ENCODE measurements at regions not wholly inside any gene's neighbourhood (a gene's known extent, or its start where the extent isn't known, plus 50 kb on each side); places are given as distances from the start of the nearest gene placed in this dataset.

DNA sequence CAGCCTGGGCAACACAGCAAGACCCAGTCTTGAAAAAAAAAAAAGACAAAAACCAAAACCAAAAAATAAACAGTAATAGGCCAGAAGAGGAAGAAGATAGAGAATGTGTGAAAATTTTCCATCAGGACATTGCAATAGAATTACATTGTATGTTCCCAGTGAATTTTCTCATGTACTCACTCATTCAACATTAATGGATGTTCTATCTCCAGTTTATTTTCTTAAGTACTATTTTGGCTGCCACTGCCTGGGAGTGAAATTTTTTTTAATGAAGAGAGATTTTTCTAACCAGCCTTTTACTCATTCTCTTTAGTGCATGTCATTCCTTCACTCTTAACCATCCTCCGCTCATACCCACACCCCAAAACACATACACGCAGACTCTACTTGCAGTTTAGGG, 282.8 kb downstream of the ALDH8A1 start:
- Histone ChIP-seq H3K27me3 (no peaks in the 10 kb centered on the region), H3K9me3 (no peaks in the 10 kb centered on the region), H3K4me3 (no peak overlapping the region), H3K4me1 (no peaks in the 10 kb centered on the region), H3K27ac (no peak overlapping the region), H3K36me3 (no peaks in the 10 kb centered on the region)
- TF ChIP-seq POLR2A (IDR thresholded peaks at IDR 0.05): no peak
- TF ChIP-seq, protein P1, sequence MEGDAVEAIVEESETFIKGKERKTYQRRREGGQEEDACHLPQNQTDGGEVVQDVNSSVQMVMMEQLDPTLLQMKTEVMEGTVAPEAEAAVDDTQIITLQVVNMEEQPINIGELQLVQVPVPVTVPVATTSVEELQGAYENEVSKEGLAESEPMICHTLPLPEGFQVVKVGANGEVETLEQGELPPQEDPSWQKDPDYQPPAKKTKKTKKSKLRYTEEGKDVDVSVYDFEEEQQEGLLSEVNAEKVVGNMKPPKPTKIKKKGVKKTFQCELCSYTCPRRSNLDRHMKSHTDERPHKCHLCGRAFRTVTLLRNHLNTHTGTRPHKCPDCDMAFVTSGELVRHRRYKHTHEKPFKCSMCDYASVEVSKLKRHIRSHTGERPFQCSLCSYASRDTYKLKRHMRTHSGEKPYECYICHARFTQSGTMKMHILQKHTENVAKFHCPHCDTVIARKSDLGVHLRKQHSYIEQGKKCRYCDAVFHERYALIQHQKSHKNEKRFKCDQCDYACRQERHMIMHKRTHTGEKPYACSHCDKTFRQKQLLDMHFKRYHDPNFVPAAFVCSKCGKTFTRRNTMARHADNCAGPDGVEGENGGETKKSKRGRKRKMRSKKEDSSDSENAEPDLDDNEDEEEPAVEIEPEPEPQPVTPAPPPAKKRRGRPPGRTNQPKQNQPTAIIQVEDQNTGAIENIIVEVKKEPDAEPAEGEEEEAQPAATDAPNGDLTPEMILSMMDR (IDR thresholded peaks at IDR 0.05): no peak
- no peak for DNase-seq
- intact Hi-C loops (cut with DNase I; ENCODE audit: low total_unique reads): no loop called here

DNA sequence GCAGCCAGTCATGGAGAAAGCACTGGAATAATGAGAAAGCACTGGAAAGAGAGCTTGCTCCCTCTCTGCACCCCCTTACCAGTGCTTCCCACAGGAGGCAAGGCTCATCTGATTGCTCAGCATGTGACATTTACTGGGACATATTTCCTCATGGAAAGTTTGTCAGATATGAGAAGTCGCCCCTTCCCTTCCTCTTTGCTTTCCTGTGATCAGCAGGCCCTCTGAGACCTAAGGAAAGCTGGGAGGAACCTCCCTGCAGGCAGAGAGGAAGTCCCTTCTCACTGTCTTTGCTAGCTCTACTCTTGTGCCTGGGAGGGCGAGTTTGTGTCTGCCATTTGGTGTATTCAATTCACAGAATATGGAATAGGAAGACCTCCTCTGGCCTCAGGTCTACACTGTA, 283.8 kb downstream of the ALDH8A1 start:
- Histone ChIP-seq H3K4me3 (no peak overlapping the region), H3K4me1 (no peaks in the 10 kb centered on the region), H3K27ac (no peak overlapping the region), H3K36me3 (no peaks in the 10 kb centered on the region), H3K9me3 (no peaks in the 10 kb centered on the region), H3K27me3 (no peaks in the 10 kb centered on the region)
- no peak for DNase-seq
- TF ChIP-seq POLR2A (IDR thresholded peaks at IDR 0.05): no peak
- TF ChIP-seq, protein P1 (IDR thresholded peaks at IDR 0.05): no peak
- intact Hi-C loops (cut with DNase I; ENCODE audit: low total_unique reads): no loop called here

- Histone ChIP-seq H3K4me1 (no peaks in the 10 kb centered on the region), H3K9me3 (no peaks in the 10 kb centered on the region), H3K27ac (no peak overlapping the region), H3K4me3 (no peak overlapping the region), H3K36me3 (no peaks in the 10 kb centered on the region), H3K27me3 (no peaks in the 10 kb centered on the region)
- DNase-seq: no peak
- TF ChIP-seq, protein P1 (IDR thresholded peaks at IDR 0.05): no peak
- no peak for TF ChIP-seq POLR2A (IDR thresholded peaks at IDR 0.05)
- intact Hi-C loops (cut with DNase I; ENCODE audit: low total_unique reads): no loop called here
Observed at GRCh38 chr6:134665029-134665723, 284.7 kb downstream of the ALDH8A1 start.

- H3K4me1 ChIP-seq: no peaks in the 10 kb centered on the region
- H3K27ac ChIP-seq: no peak overlapping the region
- no peaks in the 10 kb centered on the region for H3K9me3 ChIP-seq
- intact Hi-C loops (cut with DNase I; ENCODE audit: low total_unique reads): no loop called here
- H3K4me3 ChIP-seq: no peak overlapping the region
- no peaks in the 10 kb centered on the region for H3K36me3 ChIP-seq
- no peak for DNase-seq
- TF ChIP-seq, protein P1 (IDR thresholded peaks at IDR 0.05): no peak
- TF ChIP-seq POLR2A (IDR thresholded peaks at IDR 0.05): no peak
- no peaks in the 10 kb centered on the region for H3K27me3 ChIP-seq
Observed at GRCh38 chr6:134663800-134664535, 285.9 kb downstream of the ALDH8A1 start.

DNA sequence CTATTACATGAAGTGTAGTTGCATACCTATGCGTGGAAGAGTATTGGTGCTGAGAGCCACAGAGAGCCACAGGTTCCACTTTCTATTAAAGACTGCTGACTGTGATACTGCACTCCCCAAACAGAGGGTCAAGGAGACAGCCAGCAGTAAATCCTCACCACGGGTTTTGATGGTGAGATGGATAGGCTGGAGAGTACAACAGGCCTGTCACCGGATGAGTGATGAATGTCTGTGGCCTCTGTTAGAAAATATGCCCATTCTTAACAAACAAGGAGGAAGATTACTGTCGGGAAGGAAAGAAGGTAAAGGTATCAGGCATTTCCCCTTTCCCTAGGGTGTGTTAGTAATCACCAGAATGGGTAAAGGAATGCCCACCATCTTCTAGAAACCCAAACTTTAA, 286.5 kb downstream of the ALDH8A1 start:
- H3K27ac ChIP-seq: no peak overlapping the region
- H3K4me1 ChIP-seq: no peaks in the 10 kb centered on the region
- H3K9me3 ChIP-seq: no peaks in the 10 kb centered on the region
- TF ChIP-seq, protein P1 (IDR thresholded peaks at IDR 0.05): no peak
- no peak for TF ChIP-seq POLR2A (IDR thresholded peaks at IDR 0.05)
- no peaks in the 10 kb centered on the region for H3K27me3 ChIP-seq
- H3K36me3 ChIP-seq: no peaks in the 10 kb centered on the region
- no peak for DNase-seq
- intact Hi-C loops (cut with DNase I; ENCODE audit: low total_unique reads): no loop called here
- no peak overlapping the region for H3K4me3 ChIP-seq

Measured in uterus (tissue), 3 donors.